ENCODE measurements at regions not wholly inside any gene's neighbourhood (a gene's known extent, or its start where the extent isn't known, plus 50 kb on each side); places are given as distances from the start of the nearest gene placed in this dataset.

GRCh38 chr17:31700973-31701372 lies 158.1 kb downstream of the COPRS start:
- Histone ChIP-seq H3F3A (ENCODE audit: insufficient read depth) (peaks cover 8% of the 10 kb centered on the region), H3K4me2 (ENCODE audit: unreplicated experiment) (no peak overlapping the region), H3K9ac (no peak overlapping the region), H2AFZ (no peak overlapping the region), H3K36me3 (ENCODE audit: low read depth) (no peaks in the 10 kb centered on the region), H3K4me1 (ENCODE audit: insufficient read depth) (peaks cover 7% of the 10 kb centered on the region), H3K79me2 (ENCODE audit: insufficient read depth) (no peaks in the 10 kb centered on the region), H3K27me3 (replicated peaks; ENCODE audit: insufficient read depth) (no peaks in the 10 kb centered on the region), H3K9me2 (ENCODE audit: insufficient read depth) (no peaks in the 10 kb centered on the region), H3K27ac (no peak overlapping the region), H3K9me3 (ENCODE audit: low read depth) (no peaks in the 10 kb centered on the region), H3K4me3 (no peak overlapping the region), H4K20me1 (ENCODE audit: insufficient read depth) (no peaks in the 10 kb centered on the region)
- no peak for TF ChIP-seq EZH2phosphoT487 (IDR thresholded peaks at IDR 0.05; ENCODE audit: insufficient read depth, low read depth)
- TF ChIP-seq EZH2 (IDR thresholded peaks at IDR 0.05; ENCODE audit: insufficient read depth, poor library complexity, severe bottlenecking): no peak
- in situ Hi-C loops (cut with MboI): no loop called here
- no peak for DNase-seq
- WGBS, 2 experiments (ENCODE audit: low coverage in 1 of 2, low lambda C conversion rate in 2 of 2, missing lambda C conversion rate in 2 of 2): 96 to 100% methylated on average over 1 of the region's 1 CpG

GRCh38 chr17:31699886-31700285 lies 159.2 kb downstream of the COPRS start:
- Histone ChIP-seq H3K4me3 (no peak overlapping the region), H3K9ac (no peak overlapping the region), H3K4me1 (ENCODE audit: insufficient read depth) (peaks cover 18% of the 10 kb centered on the region), H3K27me3 (replicated peaks; ENCODE audit: insufficient read depth) (no peaks in the 10 kb centered on the region), H3K9me2 (ENCODE audit: insufficient read depth) (no peaks in the 10 kb centered on the region), H3K4me2 (ENCODE audit: unreplicated experiment) (no peak overlapping the region), H4K20me1 (ENCODE audit: insufficient read depth) (no peaks in the 10 kb centered on the region), H3F3A (ENCODE audit: insufficient read depth) (peaks cover 19% of the 10 kb centered on the region), H3K79me2 (ENCODE audit: insufficient read depth) (no peaks in the 10 kb centered on the region), H3K27ac (no peak overlapping the region), H3K36me3 (ENCODE audit: low read depth) (no peaks in the 10 kb centered on the region), H2AFZ (no peak overlapping the region), H3K9me3 (ENCODE audit: low read depth) (no peaks in the 10 kb centered on the region)
- in situ Hi-C loops (cut with MboI): no loop called here
- 92 to 95% methylated on average over 4 of the region's 4 CpGs for WGBS, 2 experiments (ENCODE audit: low coverage in 1 of 2, low lambda C conversion rate in 2 of 2, missing lambda C conversion rate in 2 of 2)
- TF ChIP-seq EZH2phosphoT487 (IDR thresholded peaks at IDR 0.05; ENCODE audit: insufficient read depth, low read depth): no peak
- TF ChIP-seq EZH2 (IDR thresholded peaks at IDR 0.05; ENCODE audit: insufficient read depth, poor library complexity, severe bottlenecking): no peak
- DNase-seq: no peak

- no peak overlapping the region for H3K4me3 ChIP-seq
- no peaks in the 10 kb centered on the region for H3K36me3 ChIP-seq (ENCODE audit: low read depth)
- H3K9me3 ChIP-seq (ENCODE audit: low read depth): no peaks in the 10 kb centered on the region
- no peak overlapping the region for H3K9ac ChIP-seq
- no peak overlapping the region for H3K27ac ChIP-seq
- peaks cover 18% of the 10 kb centered on the region for H3K4me1 ChIP-seq (ENCODE audit: insufficient read depth)
- no peaks in the 10 kb centered on the region for H3K9me2 ChIP-seq (ENCODE audit: insufficient read depth)
- H3F3A ChIP-seq (ENCODE audit: insufficient read depth): peaks cover 24% of the 10 kb centered on the region
- H4K20me1 ChIP-seq (ENCODE audit: insufficient read depth): no peaks in the 10 kb centered on the region
- peak; percentile 11 for DNase-seq
- WGBS, 2 experiments (ENCODE audit: low coverage in 1 of 2, low lambda C conversion rate in 2 of 2, missing lambda C conversion rate in 2 of 2): 87% methylated on average over 3 of the region's 3 CpGs
- no peak for TF ChIP-seq EZH2phosphoT487 (IDR thresholded peaks at IDR 0.05; ENCODE audit: insufficient read depth, low read depth)
- TF ChIP-seq EZH2 (IDR thresholded peaks at IDR 0.05; ENCODE audit: insufficient read depth, poor library complexity, severe bottlenecking): no peak
- H3K79me2 ChIP-seq (ENCODE audit: insufficient read depth): no peaks in the 10 kb centered on the region
- H3K4me2 ChIP-seq (ENCODE audit: unreplicated experiment): no peak overlapping the region
- in situ Hi-C loops (cut with MboI): no loop called here
- no peaks in the 10 kb centered on the region for H3K27me3 ChIP-seq (replicated peaks; ENCODE audit: insufficient read depth)
- no peak overlapping the region for H2AFZ ChIP-seq
Observed at GRCh38 chr17:31699281-31699680, 159.8 kb downstream of the COPRS start.

- no peak for TF ChIP-seq EZH2phosphoT487 (IDR thresholded peaks at IDR 0.05; ENCODE audit: insufficient read depth, low read depth)
- no peak for TF ChIP-seq EZH2 (IDR thresholded peaks at IDR 0.05; ENCODE audit: insufficient read depth, poor library complexity, severe bottlenecking)
Observed at GRCh38 chr17:31698751-31699150, 160.3 kb downstream of the COPRS start.

GRCh38 chr17:31697838-31698237 lies 161.2 kb downstream of the COPRS start:
- no peak for DNase-seq
- Histone ChIP-seq H3K4me3 (no peak overlapping the region), H3K9me3 (ENCODE audit: low read depth) (no peaks in the 10 kb centered on the region), H3K4me2 (ENCODE audit: unreplicated experiment) (no peak overlapping the region), H3K9me2 (ENCODE audit: insufficient read depth) (no peaks in the 10 kb centered on the region), H3K9ac (no peak overlapping the region), H2AFZ (no peak overlapping the region), H3K36me3 (ENCODE audit: low read depth) (no peaks in the 10 kb centered on the region), H3F3A (ENCODE audit: insufficient read depth) (peaks cover 24% of the 10 kb centered on the region), H3K27me3 (replicated peaks; ENCODE audit: insufficient read depth) (no peaks in the 10 kb centered on the region), H4K20me1 (ENCODE audit: insufficient read depth) (no peaks in the 10 kb centered on the region), H3K79me2 (ENCODE audit: insufficient read depth) (no peaks in the 10 kb centered on the region), H3K27ac (no peak overlapping the region), H3K4me1 (ENCODE audit: insufficient read depth) (peaks cover 18% of the 10 kb centered on the region)
- WGBS, 2 experiments (ENCODE audit: low coverage in 1 of 2, low lambda C conversion rate in 2 of 2, missing lambda C conversion rate in 2 of 2): 97 to 99% methylated on average over 9 of the region's 9 CpGs
- in situ Hi-C loops (cut with MboI): no loop called here
- no peak for TF ChIP-seq EZH2phosphoT487 (IDR thresholded peaks at IDR 0.05; ENCODE audit: insufficient read depth, low read depth)
- no peak for TF ChIP-seq EZH2 (IDR thresholded peaks at IDR 0.05; ENCODE audit: insufficient read depth, poor library complexity, severe bottlenecking)

More at GRCh38 chr17:31698751-31699150, 160.3 kb downstream of the COPRS start:
- Histone ChIP-seq H3K4me1 (ENCODE audit: insufficient read depth) (peaks cover 18% of the 10 kb centered on the region), H4K20me1 (ENCODE audit: insufficient read depth) (no peaks in the 10 kb centered on the region), H3K79me2 (ENCODE audit: insufficient read depth) (no peaks in the 10 kb centered on the region), H3K4me3 (no peak overlapping the region), H3K9me3 (ENCODE audit: low read depth) (no peaks in the 10 kb centered on the region), H3K9me2 (ENCODE audit: insufficient read depth) (no peaks in the 10 kb centered on the region), H3K9ac (no peak overlapping the region), H3K27ac (no peak overlapping the region), H3K27me3 (replicated peaks; ENCODE audit: insufficient read depth) (no peaks in the 10 kb centered on the region), H3K36me3 (ENCODE audit: low read depth) (no peaks in the 10 kb centered on the region), H3F3A (ENCODE audit: insufficient read depth) (peaks cover 24% of the 10 kb centered on the region), H2AFZ (no peak overlapping the region), H3K4me2 (ENCODE audit: unreplicated experiment) (no peak overlapping the region)
- no peak for DNase-seq
- in situ Hi-C loops (cut with MboI): no loop called here
- 82 to 87% methylated on average over 7 of the region's 7 CpGs for WGBS, 2 experiments (ENCODE audit: low coverage in 1 of 2, low lambda C conversion rate in 2 of 2, missing lambda C conversion rate in 2 of 2)
